ENCODE measurements at regions not wholly inside any gene's neighbourhood (a gene's known extent, or its start where the extent isn't known, plus 50 kb on each side); places are given as distances from the start of the nearest gene placed in this dataset.
"Not testable (repeated sequence)": the region's sequence is repeated elsewhere in the genome, so short reads cannot be mapped to it uniquely, and the experiment has no call there.

DNA sequence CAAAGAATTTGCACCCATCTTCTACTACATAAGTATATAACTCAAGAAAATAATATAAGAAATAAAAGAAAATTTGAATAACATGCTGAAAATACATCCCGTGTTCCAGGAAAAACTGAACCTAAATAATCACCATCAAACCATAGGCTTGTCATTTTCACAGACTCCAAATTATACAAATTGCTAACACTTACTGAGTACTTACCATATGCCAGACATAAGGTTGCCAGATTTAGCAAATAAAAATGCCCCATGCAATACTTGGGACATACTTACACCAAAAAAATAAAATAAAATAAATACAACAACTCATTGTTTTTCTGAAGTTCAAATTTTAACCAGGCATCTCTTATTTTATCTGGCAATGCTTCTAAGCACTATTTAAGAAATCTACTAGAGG is 760.4 kb upstream of the SEMA6D start:
- Mint-ChIP-seq H3K4me3 (no peak overlapping the region), H3K27me3 (no peaks in the 10 kb centered on the region), H3K27ac (no peak overlapping the region), H3K4me1 (no peaks in the 10 kb centered on the region), H3K9me3 (no peaks in the 10 kb centered on the region)
- DNase-seq = no peak
- ATAC-seq = no peak

GRCh38 chr15:46960581-46960980 is 756.7 kb upstream of the SEMA6D start:
- Mint-ChIP-seq H3K9me3 (peaks cover 1 to 8% of the 10 kb centered on the region in 2 donors), H3K27me3 (no peaks in the 10 kb centered on the region)

GRCh38 chr15:46961795-46962194 is 755.5 kb upstream of the SEMA6D start:
- no peak overlapping the region for H3K4me3 Mint-ChIP-seq
- H3K4me1 Mint-ChIP-seq = no peaks in the 10 kb centered on the region
- DNase-seq (no peak), ATAC-seq (no peak)
- peaks cover 5 to 13% of the 10 kb centered on the region in 2 donors for H3K9me3 Mint-ChIP-seq
- no peaks in the 10 kb centered on the region for H3K27me3 Mint-ChIP-seq
- H3K27ac Mint-ChIP-seq = no peak overlapping the region

More at GRCh38 chr15:46960581-46960980, 756.7 kb upstream of the SEMA6D start:
- Mint-ChIP-seq H3K4me1 (no peaks in the 10 kb centered on the region), H3K27ac (no peak overlapping the region), H3K4me3 (no peak overlapping the region)
- ATAC-seq (no peak), DNase-seq (no peak)

DNA sequence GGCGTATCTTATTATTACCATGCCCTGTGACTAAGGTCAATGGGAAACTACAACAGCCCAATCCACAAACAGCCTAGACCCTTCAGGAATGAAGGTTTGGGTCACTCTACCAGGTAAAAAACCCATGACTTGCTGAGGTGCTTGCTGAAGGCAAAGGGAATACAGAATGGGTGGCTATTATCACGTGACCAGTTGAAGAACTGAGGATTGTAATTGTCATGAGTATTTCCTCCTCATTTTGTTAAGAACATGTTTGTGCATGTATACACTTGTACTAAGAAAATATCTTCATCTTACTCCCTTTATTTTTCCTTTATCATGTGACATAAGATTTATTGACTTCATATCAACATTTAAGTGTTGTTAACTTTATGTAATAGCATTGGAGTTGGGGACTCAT is 729.2 kb upstream of the SEMA6D start:
- not testable (repeated sequence) for H3K27me3 Mint-ChIP-seq, H3K27ac Mint-ChIP-seq, H3K4me1 Mint-ChIP-seq, DNase-seq, H3K4me3 Mint-ChIP-seq, ATAC-seq
- peaks cover 19 to 32% of the 10 kb centered on the region in 2 donors for H3K9me3 Mint-ChIP-seq

DNA sequence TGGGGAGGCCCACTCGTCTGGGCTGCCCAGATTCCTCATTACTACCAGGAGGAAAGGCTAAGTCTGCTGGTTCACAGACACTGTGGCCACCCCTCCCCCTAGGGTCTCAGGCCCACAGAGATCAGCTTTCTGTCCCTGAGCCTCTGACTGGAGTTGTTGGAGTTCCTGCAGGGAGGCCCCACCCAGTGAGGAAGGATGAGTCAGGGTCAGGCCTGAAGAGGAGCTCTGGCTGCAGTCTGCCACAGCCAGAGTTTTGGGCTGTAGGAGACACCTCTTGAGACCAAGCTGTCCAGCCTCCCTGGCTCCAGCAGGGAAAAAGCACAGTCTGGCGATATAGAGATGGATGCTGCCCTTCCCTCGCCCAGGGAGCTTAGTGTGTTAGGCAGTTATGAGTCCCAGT is 720.9 kb upstream of the SEMA6D start:
- Mint-ChIP-seq H3K9me3 (peaks cover 37 to 42% of the 10 kb centered on the region in 2 donors), H3K4me3 (no peak overlapping the region), H3K4me1 (no peaks in the 10 kb centered on the region), H3K27ac (no peak overlapping the region), H3K27me3 (no peaks in the 10 kb centered on the region)
- ATAC-seq (no peak), DNase-seq (no peak)

DNA sequence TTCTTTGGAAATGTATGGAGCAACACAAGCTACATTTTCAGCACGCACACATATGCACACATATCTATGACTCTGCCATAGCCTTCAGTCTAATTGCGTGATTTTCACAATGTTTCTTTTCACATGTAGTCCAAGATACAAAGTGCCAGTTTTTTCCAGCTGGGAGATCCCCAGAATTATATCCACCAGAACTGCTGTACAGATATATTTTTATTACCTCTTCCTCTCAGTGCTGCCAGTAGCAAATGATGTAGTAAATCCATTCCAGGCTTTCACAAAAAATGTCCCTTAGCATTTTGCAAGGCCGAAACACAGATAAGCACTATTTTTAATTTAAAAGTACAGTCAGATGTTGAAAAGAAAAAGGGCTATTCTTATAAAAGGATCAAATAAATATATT is 719.8 kb upstream of the SEMA6D start:
- Mint-ChIP-seq H3K4me1 (no peaks in the 10 kb centered on the region), H3K27me3 (no peaks in the 10 kb centered on the region), H3K4me3 (no peak overlapping the region), H3K27ac (no peak overlapping the region), H3K9me3 (peaks cover 29 to 31% of the 10 kb centered on the region in 2 donors)
- ATAC-seq (no peak), DNase-seq (no peak)

DNA sequence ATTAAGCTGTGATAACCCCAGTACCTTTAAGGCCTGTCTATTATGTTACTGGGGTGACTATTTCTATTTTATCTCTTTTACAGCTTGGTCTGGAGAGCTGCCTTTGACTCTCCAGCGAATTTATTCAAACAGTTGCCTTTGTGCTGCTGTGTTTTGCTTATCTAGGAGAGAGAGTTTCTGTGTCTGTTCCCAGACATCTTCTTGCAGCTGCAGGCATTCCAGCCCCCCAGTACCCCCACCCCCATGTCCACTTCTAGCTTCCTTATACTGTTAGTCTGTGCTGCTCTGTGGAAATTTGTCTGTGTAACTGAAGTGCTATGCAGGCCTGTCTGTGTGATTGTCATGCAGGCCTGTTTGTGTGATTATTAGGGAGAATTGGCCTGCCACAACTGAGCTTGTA is 713.7 kb upstream of the SEMA6D start:
- H3K27me3 Mint-ChIP-seq = no peaks in the 10 kb centered on the region
- H3K4me1 Mint-ChIP-seq = no peaks in the 10 kb centered on the region
- no peak for ATAC-seq
- no peak overlapping the region for H3K4me3 Mint-ChIP-seq
- peaks cover 17 to 26% of the 10 kb centered on the region in 2 donors for H3K9me3 Mint-ChIP-seq
- no peak overlapping the region for H3K27ac Mint-ChIP-seq
- DNase-seq = no peak

DNA sequence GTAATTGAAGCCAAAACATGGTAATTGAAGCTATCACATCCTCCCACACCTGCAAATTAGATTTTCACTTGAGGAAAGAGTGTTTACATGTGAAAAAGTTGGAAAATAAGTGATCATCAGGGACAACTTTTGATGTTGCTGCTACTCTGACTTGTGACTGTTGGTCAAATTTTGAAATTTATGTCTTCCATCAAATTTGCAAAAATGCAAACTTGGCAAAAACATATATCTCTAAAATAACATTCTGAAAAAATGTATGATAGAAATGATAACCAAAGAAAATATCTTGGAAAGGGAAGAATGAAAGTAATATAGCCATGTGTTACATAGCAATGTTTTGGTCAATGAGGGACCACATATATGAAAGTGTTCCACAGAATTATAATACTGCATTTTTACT is 703.9 kb upstream of the SEMA6D start:
- ATAC-seq = no peak
- DNase-seq = no peak
- H3K27me3 Mint-ChIP-seq = no peaks in the 10 kb centered on the region
- no peak overlapping the region for H3K4me3 Mint-ChIP-seq
- H3K9me3 Mint-ChIP-seq = peaks cover 11 to 15% of the 10 kb centered on the region in 2 donors
- H3K4me1 Mint-ChIP-seq = no peaks in the 10 kb centered on the region
- no peak overlapping the region for H3K27ac Mint-ChIP-seq

GRCh38 chr15:47027322-47027946 is 689.9 kb upstream of the SEMA6D start:
- DNase-seq (no peak), ATAC-seq (no peak)
- Mint-ChIP-seq H3K4me1 (no peaks in the 10 kb centered on the region), H3K27ac (no peak overlapping the region), H3K27me3 (no peaks in the 10 kb centered on the region), H3K4me3 (no peak overlapping the region), H3K9me3 (peaks cover 11 to 42% of the 10 kb centered on the region in 2 donors)

DNA sequence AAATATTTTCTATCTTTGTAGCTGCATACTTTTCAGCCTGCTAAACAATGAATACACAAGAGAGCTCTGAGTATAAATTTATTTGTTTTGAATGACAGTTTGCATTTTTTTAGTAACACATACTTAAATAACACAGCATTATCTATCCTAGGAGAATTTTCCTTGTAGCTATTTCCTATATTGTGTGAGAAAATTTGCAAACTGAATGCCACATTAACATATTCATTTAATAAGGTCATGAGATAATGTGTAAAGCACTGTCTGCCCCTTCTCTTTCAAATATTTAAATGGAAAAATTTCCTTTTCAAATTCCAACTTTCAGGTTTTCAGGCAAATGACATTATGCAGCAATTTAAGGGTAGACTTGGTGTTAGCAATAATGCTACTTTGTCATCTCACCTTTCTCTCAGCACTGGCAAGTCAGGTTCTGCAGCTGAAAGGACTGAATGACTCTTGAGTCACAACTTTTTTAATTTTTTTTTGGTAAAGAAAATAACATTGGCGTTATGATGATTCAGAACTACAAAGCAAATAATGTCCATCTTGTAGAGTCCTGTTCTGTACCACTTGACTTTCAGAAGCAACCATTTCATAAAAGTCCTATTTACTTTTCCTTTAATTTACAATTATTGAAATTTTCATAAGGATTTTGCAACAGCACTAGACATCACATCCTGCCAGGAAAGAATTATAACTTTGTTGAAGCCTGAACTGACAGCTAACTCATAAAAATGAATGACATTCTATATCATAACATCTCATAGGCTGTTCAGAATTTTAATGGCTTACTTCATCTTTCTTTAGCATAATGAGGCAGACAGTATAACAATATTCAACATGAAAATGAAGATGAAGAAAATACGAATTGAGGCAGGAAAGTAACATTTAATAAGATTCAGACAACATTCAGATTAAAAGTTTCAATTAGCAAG is 681.6 kb upstream of the SEMA6D start:
- H3K27ac Mint-ChIP-seq = no peak overlapping the region

DNA sequence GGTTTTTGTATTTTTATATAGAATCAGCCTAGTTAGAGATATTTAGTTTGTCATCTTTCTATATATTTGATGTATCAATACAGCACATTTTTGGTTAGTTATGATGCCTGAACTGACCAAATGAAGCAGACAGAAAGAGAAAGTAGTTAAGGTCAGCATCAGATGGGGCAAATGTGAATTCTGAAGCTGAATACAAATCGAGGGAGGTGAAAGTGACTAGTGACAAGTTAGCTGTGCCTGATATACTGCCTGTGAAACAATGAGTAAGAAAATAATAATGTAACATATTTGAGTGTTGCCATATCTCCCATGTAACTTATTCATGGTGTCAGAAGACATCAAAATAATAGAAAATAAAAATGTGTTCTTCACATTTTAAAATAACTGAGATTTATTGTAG is 680.3 kb upstream of the SEMA6D start:
- ATAC-seq (no peak), DNase-seq (no peak)
- no peak overlapping the region for H3K4me3 Mint-ChIP-seq
- no peaks in the 10 kb centered on the region for H3K4me1 Mint-ChIP-seq
- H3K27ac Mint-ChIP-seq = no peak overlapping the region
- peaks cover 4 to 7% of the 10 kb centered on the region in 2 donors for H3K9me3 Mint-ChIP-seq
- H3K27me3 Mint-ChIP-seq = no peaks in the 10 kb centered on the region

More for the DNA sequence above, 681.6 kb upstream of the SEMA6D start:
- no peak overlapping the region for H3K4me3 Mint-ChIP-seq
- H3K4me1 Mint-ChIP-seq = no peaks in the 10 kb centered on the region
- H3K27me3 Mint-ChIP-seq = no peaks in the 10 kb centered on the region
- ATAC-seq (no peak), DNase-seq (no peak)
- H3K9me3 Mint-ChIP-seq = peaks cover 7 to 13% of the 10 kb centered on the region in 2 donors

DNA sequence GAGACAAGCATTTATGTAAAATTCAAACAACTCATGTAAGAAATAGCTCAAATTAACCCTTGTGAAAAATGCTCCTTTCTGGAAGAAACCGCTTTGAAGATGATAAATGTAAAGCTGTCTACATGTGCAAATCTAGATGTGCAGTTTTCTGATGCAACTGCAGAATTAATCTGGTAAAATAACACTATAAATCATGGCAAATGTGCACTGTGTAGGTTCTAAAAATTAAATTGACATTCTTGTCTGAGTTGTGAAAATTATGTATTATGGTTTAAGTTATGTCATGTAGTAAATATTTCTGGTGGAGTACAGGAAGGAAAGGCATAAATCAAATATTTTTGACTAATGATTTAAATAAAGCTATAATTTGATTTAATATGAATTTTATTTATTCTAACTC is 678.1 kb upstream of the SEMA6D start:
- no peak for DNase-seq
- Mint-ChIP-seq H3K9me3 (no peaks in the 10 kb centered on the region), H3K4me3 (no peak overlapping the region), H3K4me1 (no peaks in the 10 kb centered on the region), H3K27ac (no peak overlapping the region), H3K27me3 (no peaks in the 10 kb centered on the region)
- no peak for ATAC-seq

GRCh38 chr15:47041301-47041700 is 676.0 kb upstream of the SEMA6D start:
- DNase-seq (no peak), ATAC-seq (no peak)
- Mint-ChIP-seq H3K4me3 (no peak overlapping the region), H3K27ac (no peak overlapping the region), H3K4me1 (no peaks in the 10 kb centered on the region), H3K27me3 (no peaks in the 10 kb centered on the region), H3K9me3 (peaks cover 0 to 6% of the 10 kb centered on the region in 2 donors)

DNA sequence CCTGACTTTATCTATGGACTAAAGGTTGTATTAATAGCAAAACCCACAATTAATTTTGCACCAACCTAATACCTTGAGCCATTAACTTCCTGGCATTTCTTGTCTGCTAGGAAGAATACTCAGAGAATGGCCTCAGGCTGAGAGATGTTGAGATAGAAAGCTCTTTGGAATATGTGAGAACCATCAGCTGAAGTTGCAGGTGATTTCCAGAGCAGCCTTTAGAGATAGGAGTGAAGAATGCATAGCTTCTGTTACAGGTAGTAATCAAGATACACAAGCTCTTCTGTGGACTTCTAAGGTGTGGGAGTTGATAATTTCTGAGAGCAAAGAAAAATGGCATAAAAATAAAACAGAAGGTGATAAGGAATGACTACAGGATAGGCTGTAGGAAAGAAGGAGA is 669.3 kb upstream of the SEMA6D start:
- not testable (repeated sequence) for DNase-seq, H3K27ac Mint-ChIP-seq, H3K27me3 Mint-ChIP-seq, H3K4me3 Mint-ChIP-seq, H3K4me1 Mint-ChIP-seq, ATAC-seq
- H3K9me3 Mint-ChIP-seq = peaks cover 4 to 12% of the 10 kb centered on the region in 2 donors

- H3K4me1 Mint-ChIP-seq = no peaks in the 10 kb centered on the region
- no peak for DNase-seq
- H3K27me3 Mint-ChIP-seq = no peaks in the 10 kb centered on the region
- peaks cover 0 to 5% of the 10 kb centered on the region in 2 donors for H3K9me3 Mint-ChIP-seq
- H3K27ac Mint-ChIP-seq = no peak overlapping the region
- H3K4me3 Mint-ChIP-seq = no peak overlapping the region
- ATAC-seq = no peak
Observed at GRCh38 chr15:47066392-47066791, 650.9 kb upstream of the SEMA6D start.

DNA sequence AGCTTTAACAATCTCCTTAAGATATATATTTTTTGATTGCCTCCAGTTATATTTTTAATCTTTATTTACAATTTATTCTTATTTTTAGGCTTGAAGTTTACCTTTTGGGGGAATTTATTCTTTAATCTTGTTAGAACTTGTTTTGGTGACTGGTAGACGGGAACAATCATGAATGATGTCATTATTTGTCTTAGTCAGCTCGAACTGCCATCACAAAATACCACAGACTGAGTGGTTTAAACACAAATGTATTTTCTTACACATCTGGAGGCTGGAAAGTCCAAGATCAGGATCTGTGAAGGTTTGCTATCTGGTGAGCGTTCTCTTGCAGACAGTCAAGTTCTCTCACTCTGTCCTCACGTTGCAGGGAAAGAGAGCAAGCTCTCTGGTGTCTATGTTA is 639.5 kb upstream of the SEMA6D start:
- H3K9me3 Mint-ChIP-seq, H3K27me3 Mint-ChIP-seq, ATAC-seq, DNase-seq, H3K27ac Mint-ChIP-seq, H3K4me3 Mint-ChIP-seq, H3K4me1 Mint-ChIP-seq: not testable (repeated sequence)

Data from stimulated activated naive CD8-positive, alpha-beta T cell treated with anti-CD3 and anti-CD28 coated beads, Interleukin-15, amount 100 ng/mL, for 72 hours (primary cell).